AG08396 (cell line): ENCODE measurements at regions not wholly inside any gene's neighbourhood (a gene's known extent, or its start where the extent isn't known, plus 50 kb on each side); places are given as distances from the start of the nearest gene placed in this dataset.
A peak's percentile ranks its signal among the peaks of the same experiment; 100 is the strongest.

Experiments used
- DNase-seq: peaks from one replicate; pipeline ENCODE4 v3.0.0; 2012; ENCODE audit warnings: low spot score, mixed read lengths

DNA sequence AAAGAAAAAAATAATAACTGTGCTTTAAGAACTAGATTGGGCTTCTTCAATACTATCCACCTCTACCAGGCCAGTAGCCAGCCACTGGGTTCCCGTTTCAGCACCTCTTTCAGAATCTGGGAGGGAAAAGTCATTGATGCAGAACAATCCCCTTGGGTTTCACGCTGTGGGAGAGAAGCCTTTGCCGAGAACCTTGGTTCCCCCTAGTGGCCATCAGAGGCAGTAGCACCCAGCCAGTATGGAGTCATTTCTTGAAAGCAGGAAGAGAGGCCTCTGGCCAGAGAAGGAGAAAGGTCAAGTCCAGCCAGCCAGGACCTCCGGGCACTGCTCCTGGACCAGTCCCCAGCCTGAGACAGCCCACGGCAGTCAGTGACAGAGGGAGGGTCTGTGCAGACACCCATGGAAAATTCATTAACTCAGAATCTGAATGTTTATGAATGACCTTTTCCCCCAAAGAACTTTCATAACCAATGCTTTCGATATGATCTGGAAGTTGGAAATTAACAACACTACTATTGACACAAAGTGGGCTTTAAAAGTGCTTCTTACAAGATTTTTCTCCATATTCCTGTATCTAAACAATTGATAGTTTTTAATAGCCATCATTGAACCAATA is 51.2 kb upstream of the CDH5 start:
- peak; percentile 85 for DNase-seq

DNA sequence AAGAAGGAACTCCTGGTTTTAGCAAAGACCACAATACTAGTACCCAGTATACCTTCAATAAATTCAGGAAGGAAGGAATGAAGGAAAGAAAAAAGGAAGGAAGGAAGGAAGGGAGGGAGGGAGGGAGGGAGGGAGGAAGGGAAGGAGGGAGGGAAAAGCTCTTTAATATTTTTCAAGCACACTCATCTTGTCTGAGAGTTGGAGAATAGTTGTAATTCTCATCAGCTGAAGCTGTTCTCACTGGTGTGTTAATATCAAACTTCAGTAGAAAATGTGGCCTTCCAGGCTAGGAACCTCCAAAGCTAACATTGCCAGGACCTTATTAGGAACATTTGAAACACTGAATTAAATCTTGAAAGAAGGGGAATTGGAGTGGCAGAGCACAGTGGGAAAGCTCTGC is 55.2 kb upstream of the CDH5 start:
- no peak for DNase-seq

DNA sequence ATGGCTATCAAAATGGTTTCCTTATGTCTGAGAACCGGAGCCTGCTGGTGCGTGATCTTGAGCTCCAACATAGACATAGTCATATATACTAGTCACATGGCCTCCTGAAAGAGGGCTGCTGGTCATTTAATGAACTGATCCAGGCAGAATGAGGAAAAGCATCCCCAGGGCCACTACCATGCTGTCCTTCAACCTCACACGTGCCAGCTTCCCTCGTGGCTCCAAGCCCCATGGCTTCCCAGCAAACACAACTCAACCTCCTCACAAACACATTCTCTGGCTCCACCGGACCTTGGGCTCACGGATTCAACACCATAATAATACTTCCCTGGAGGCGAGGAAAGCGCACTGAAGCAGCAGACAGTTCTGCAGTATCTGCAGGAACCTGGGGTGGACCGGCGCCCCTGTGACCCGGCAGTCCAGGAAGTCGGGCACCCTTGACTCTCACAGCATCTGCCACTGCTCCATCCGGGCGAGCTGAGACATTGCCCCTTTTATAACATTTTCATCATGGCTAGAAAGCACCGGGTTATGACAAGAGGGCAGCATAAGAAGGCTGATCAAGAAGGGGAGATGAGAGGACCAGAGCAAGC is 57.2 kb upstream of the CDH5 start:
- DNase-seq = no peak

DNA sequence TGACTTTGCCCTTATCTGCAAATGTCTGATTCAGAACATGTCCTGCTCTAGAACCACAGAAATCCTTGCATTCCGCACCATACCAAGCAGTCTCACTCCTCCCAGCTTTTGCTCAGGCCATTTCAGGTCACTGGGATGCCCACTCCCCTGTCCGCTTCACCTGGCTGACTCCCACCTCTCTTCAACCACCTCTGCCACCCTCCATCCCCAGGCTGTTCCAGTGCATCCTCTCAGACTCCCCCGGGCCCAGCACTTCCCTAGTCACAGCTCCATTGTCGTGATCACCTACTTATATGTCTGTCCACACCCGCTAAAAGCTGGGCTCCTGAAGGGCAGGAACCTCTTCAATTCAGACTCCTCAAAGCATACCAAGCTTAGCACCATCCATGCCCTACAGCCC is 58.4 kb upstream of the CDH5 start:
- DNase-seq = no peak

DNA sequence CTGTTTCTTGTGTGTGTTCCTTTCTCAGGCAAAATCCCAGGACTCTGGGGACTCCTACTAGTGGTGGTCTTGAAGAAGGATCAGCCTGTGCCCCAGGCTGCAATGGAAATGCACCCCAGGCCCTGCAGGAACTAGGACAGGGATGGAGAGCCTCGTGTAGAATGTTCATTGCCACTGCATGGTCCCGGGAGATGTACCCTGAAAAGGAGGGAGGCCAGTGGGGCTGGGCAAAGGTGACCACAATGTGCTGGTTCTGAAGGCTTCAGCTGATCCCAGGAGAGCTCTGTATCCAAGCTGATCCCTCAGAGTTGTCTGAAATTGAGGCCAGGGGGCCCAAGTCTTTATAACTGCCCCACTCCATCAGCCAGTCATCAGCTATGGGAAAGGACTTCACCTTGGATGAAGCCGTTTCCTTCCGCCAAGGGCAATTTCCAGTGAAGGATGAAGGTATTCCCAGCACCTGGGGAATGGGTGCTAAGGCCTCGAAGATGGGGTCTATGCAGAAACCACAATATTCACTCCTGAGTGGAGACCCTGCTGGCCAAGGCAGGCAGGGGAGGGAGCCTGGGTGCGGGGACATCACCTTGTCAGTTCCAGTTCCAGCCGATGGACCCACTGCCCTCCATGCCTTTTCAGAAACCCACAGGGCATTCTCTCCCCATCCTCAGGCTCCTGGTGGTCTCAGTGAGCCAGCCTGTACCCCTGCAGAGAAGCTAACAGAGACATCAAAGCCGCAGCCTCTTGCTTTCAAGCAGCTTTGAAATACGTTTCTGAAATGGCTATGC is 59.9 kb upstream of the CDH5 start:
- no peak for DNase-seq

DNA sequence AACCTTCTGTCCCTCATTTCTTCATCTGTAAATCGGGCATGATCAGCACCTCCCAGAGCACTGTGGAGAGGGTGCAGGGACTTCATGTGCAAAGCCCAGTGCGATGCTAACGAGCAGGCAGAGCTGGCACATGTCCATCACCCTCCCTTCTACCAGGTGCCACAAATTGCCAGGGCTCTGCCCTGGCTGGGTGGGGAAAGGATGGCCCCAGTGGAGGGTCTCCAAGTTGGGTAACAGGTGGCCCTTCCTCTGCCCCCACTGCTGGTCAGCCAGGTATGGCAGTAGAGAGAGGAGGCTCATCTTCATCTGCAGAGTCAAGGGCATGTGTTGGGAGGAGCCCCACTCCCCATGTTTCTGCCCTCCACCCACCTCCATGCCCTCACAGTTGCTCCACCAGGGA is 61.5 kb upstream of the CDH5 start:
- no peak for DNase-seq

DNA sequence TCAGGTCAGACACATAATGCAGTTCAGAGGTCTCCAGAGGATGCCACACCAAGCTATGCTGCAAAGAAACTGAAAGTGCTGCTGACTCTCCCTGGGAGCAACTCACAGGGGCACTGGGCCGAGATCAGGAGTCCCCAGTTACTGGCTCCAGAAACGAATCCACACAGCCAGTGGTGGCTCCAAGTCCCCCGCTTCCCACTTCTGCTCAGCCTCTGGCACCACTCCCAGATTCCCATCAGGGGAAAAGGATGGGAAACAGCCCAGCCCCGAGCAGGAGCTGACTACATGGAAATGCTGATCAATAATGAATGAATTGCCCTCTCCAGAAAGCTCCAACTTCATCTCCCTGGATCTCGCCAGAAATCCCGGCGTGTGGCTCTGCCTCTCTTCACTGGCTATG is 62.3 kb upstream of the CDH5 start:
- DNase-seq = no peak

DNA sequence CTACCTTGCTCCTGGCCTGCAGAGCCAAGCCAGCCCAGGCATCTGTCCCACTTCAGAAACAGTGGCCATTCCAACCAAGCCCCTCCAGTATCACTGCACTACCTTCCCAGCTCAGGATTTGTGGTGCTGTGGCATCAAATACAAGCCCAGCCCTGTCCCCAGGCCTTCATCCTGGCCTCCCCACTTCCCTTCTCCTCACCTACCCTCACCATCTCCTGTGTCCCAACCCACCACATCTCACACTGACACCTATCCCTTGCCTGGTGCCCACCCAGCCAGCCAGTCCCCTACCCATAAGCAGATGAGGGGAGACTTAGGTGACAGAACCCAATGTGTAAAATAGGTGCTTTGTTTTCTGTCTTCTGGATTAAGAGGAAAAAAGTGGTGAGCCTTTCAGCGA is 66.0 kb upstream of the CDH5 start:
- no peak for DNase-seq

DNA sequence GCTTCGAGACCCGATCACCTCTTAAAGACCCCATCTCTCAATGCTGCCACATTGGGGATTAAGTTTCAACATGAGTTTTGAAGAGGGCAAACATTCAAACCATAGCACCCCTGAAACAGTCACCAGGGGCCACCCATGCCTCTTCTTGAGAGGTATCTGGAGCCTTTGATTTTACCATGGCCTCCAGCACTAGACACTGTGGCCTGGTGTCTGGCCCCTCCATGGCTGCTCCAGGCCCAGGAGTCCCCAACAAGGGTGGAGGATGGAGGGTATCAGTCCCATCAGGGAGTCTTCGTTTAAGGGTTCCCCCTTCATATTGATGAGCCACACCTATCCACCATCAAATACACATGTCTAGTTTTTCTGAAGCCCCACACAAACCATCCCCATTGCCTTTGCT is 66.5 kb upstream of the CDH5 start:
- no peak for DNase-seq

DNA sequence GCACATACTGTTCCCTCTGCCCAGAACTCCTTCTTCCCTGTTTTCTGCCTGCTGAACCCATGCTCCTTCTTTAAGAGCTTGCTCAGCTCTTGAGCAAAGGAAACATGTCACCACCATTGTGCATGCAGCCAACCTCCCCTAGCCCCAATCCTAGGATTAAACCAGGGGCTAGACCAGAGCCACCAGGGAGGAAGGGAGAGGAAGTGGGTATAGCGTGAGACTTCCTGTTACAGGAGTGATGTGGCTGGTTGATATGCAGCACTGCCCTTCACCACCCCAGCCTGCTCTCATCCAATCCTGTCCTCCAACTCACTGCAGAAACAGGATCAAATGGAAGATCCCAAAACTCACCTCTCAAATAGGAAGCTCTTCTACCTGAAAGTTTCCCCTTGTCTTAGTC is 67.1 kb upstream of the CDH5 start:
- no peak for DNase-seq

DNA sequence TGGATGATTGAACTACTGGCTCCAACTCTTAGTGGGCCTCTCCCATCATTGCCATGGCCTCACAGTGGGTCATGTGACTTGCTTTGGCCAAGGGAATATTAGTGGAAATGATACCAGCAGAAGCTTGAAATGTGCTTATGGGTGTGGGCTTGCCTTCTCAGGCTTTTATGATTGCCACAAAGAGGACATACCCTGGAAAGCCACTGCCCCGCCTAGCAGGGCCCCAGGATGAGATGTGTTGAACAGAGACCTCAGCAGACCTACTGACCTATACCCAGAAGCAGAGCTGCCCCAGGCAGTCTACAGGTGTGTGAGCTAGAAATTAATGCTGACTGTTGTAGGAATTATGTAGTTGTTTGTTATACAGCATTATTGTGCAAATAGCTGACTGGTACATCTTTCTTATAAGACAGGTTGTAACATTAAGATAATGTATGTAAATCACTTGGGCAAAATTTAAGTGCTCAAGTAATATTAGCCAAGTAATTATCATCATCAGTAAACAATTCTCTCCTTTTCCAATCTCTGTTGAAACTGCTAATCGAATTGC is 67.8 kb upstream of the CDH5 start:
- DNase-seq = no peak

DNA sequence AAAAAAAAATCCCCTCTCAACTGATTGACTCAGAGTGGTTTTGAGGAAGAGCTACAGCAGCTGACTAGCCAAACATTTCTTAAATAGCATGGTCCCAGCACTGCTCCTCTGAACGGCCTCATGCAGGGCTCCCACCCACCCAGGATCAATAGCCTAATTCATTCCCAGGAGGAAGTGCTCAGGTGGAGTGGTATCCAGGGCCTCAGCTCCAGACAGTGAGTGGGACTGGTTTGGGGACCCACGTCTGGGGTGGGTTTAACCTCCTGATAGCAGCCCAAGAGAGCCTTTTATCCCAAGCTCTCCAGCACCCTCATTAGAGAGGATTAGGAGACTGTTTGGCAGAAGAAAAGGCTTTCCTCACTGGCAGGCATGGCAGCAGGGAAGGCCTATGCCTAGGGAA is 68.5 kb upstream of the CDH5 start:
- DNase-seq = no peak

DNA sequence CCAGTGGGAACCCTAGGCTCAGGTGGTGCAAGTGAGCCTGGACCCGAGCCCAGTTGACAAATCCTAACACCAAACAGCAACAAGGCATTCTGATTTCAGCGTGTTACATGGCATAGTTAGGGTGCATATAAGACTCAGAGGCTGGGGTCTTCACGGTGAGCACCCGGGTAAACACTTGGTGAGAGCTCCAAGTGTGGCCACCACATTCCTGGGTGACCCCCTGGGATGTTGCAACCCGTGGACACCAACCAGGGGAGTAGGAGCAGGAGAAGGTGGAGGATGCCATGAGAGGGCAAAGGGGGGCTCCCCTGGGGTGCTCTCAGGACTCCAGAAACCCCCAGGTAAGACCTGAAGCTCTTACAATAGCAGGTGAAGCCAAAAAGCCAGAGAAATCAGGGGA is 69.9 kb upstream of the CDH5 start:
- no peak for DNase-seq

DNA sequence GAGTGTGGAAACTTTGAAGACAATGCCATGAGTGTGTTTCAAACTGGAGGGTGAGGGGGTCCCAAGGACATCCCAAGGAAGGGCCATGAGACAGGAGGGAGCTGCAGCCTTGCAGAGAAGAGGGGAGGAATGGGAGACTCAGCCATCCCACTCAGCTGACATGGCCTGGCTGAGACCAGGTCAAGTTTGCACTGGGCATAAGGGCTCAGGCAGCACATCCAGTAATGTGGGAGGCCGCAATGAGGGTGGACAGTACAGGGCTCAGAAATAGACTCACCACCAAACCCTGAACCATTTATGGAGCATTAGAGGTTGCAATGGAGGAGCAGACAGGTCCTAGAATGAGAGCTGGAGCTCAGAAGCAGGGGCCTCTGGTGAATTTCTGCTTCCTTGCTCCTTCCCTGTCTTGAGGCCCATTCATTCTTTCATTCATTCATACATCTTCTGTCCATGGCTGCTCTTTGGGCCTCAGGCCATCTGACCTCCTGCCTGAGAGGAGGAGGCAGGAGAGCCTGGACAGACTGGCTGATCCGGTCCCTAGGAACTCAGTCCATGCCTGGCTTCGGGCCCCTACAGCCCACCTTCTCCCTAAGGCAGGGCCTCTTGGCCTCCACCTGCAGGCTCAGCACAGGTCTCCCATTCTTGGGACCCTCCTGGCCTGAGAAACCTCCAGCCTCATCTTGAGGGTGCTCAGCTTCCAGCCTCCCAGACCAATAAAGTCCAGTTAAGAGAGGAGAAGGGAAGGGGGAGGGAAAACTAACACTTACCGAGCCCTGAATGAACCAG is 70.5 kb upstream of the CDH5 start:
- no peak for DNase-seq

DNA sequence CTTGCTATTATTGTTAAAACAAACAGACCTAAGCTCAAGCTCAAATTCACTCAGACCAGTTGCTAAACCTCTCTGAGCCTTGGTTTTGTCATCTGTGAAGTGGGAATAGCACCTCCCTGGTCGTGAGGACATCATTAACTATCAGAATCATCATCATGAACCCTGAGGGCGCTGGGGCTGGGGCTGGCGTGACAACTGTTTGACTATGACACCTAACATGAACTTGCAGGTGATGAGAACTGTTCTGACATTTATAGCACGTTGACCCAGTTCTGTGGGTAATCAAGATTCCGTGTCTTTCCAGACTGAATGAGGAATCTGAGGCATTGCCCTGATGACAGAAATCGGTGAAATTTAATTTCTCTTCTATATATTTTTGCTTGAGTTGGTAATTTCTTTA is 71.3 kb upstream of the CDH5 start:
- DNase-seq = no peak

DNA sequence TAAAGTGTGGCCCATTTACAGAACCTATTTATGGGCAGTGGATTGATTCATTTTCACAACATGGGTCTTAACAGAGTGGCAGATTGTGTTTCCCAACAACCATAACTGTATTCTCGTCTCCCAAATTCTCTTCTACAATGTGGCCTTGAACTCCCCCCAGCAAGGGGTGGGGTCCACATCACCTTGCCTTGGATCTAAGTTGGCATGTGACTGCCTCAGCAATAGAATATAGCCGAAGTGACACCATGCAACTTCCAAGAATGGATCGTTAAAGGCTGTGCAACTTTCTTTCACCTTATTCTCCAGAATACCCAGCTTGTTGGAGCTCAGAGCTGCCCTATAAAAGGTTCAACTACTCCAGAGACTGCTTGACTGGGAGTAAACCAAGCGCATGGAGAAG is 72.0 kb upstream of the CDH5 start:
- no peak for DNase-seq

DNA sequence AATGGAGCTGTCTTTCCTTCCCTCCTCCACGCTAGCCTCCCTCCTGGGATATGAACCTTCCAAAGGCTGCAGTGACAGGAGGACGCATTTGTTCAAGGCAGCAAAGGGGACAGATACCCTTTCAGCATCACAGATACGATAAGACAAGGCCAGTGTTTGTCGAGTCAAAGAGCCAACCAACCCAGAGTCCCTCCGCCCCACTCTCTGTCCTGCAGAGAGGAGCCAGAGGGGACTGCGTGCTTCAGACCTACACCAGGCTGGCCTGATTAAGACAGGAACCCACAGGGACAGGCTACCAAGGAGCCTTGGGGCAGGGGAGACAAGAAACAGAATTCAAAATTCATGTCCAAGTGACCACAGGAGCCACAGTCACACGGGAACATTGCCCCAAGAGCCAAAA is 72.6 kb upstream of the CDH5 start:
- no peak for DNase-seq

DNA sequence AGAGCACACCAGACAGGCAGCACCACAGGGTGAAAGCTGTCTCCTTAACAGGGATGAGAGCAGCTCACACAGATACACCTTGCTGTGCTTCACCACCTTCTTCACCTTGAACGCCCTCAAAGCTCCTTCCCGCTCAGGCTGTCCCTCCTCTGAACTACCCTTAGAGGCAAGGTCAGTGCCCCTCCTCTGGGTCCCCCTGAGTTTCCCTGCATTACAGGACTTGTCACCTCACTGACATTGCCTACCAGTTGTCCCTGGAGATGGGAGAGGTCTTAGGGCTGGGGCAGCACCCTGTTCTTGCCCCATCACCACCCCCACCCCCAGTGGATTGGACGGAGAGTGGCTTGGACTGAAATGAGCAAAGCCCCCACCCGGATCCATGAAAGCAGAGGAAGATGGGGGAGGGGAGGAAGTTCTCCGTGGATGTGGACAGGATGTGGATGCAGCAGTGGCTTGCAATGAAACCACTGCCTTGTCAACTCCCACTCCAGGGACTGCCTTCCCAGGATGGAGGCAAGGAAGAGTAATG is 73.2 kb upstream of the CDH5 start:
- DNase-seq = no peak

DNA sequence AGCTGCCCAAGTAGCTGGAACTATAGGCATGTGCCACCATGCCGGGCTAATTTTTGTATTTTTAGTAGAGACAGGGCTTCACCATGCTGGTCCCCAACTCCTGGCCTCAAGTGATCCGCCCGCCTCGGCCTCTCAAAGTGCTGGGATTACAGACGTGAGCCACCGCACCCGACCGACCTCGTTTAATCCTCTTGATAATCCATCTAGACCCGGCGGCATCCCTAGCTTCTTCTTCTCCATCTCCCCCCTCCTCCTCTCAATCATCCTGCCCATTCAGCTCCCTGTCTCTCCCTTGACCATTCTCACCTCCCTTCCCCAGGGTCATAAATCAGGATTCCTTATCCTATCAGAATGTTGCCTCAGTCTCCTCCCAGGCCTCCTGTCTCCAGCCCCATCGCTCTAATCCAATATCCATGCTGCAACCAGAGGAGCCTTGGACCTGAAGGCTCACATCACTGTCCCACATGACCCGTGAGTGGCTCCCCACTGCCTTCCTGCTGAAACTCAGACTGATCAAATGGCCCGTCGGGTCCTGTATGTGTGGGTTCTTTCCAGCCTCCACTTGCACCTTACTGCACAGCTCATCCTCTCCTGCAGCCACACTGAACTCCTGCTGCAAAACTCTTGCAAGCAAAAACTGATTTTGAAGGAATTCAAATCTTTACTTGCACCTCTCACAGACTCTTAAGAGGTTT is 74.1 kb upstream of the CDH5 start:
- no peak for DNase-seq

DNA sequence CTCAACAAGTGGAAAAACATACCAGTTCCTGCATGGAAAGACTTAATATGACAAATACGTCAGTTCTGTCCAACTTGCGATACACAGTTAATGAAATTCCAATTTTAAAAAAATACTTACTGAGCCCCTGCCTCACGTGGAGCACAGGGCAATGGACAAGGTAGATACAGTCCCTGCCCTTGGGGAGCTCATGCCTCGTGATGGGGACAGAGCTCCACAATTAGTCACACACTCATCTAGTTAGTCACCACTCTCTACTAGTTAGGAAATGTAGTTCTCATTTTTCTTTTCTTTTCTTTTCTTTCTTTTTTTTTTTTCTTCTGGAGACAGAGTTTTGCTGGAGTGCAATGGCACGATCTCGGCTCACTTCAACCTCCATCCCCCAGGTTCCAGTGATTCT is 74.7 kb upstream of the CDH5 start:
- DNase-seq = no peak

DNA sequence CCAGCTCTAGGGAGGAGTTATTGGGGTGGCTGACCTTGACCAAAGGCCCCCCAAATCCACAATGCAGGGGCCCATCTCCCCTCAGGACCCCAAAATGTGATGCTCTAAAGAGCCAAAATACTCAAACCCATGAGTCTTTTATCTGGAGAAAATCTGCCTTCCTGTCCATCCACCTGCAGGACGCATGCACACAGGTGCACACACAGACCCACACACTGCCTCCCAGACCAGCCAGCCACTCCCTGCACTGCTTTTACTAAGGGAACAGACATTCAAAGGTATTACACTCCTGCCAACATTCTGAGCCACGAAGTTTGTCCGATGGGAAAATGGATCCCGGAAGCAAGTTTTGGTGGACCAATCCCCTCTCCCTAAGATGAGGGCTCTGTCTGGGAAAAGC is 76.1 kb upstream of the CDH5 start:
- no peak for DNase-seq

DNA sequence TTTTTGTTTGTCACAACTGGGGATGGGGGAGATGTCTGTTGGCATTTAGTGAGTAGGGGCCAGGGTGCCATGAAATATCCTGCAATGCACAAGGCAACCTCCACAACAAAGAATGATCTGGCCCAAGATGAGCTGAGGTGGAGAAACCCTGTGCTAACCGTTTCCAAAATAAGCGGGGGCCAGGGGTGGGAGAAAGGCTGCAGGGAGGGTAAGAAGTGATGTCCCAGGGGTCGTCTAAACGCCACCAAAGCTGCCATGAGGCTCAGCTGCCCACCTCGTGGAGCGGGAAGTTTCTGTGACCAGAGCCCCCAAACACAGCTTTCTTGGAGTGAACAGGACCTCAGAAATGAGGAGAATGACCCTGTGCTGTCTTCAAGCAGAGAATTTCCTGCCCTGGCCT is 76.5 kb upstream of the CDH5 start:
- DNase-seq = no peak
